ENCODE measurements at regions not wholly inside any gene's neighbourhood (a gene's known extent, or its start where the extent isn't known, plus 50 kb on each side); places are given as distances from the start of the nearest gene placed in this dataset.

DNA sequence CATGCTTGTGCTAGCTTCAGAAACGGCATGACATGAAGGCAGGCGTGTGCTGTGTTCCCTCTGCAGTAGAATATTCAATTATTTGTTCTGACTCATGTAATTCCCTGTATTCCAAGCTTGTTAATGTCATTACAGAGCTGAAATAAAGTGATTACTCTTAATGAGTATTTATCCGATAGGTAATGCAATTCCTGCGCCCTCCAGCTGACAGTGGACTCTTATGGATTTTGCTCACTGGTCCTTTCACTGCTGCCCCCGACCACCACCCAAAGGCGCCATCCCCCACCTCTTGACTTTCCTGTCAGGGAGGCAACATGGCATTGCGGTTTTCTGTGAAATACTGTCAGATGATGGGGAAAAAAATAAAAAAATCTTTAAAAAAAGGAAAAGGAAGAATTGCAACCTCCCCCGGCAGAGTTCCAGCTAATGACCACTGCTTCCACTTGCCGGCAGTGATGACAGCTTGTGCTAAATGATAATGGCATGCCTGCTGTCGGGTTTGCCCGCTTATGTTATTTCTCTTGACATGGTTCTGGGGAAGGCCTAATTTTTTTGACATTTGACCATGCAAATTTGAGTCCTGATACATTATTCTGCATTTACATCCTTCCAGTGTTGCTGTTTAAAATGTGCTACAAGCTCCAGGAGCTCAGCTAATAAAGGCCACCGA lies 335.3 kb upstream of the ADAMTS16 start:
- Mint-ChIP-seq H3K4me3 (no peak overlapping the region), H3K36me3 (ENCODE audit: low read depth) (no peaks in the 10 kb centered on the region), H3K9me3 (peaks cover 17% of the 10 kb centered on the region), H3K4me1 (no peaks in the 10 kb centered on the region), H3K27me3 (peaks cover 2% of the 10 kb centered on the region), H3K27ac (no peak overlapping the region)
- no peak for DNase-seq
- ATAC-seq = no peak

DNA sequence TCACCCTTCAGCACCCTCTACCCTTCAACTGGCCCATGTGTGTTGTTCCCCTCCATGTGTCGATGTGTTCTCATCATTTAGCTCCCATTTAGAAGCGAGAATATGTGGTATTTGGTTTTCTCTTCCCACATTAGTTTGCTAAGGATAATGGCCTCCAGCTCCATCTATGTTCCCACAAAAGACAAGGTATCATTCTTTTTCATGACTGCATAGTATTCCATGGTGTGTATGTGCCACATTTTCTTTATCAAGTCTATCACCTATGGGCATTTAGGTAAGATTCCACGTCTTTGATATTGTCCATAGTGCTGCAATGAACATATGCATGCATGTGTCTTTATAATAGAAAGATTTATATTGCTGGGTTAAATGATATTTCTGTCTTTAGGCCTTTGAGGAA lies 325.1 kb upstream of the ADAMTS16 start:
- H3K27ac Mint-ChIP-seq = no peak overlapping the region
- H3K4me3 Mint-ChIP-seq = no peak overlapping the region
- H3K27me3 Mint-ChIP-seq = no peaks in the 10 kb centered on the region
- no peaks in the 10 kb centered on the region for H3K4me1 Mint-ChIP-seq
- H3K9me3 Mint-ChIP-seq = peaks cover 15% of the 10 kb centered on the region
- H3K36me3 Mint-ChIP-seq (ENCODE audit: low read depth) = no peaks in the 10 kb centered on the region
- no peak for ATAC-seq
- no peak for DNase-seq

DNA sequence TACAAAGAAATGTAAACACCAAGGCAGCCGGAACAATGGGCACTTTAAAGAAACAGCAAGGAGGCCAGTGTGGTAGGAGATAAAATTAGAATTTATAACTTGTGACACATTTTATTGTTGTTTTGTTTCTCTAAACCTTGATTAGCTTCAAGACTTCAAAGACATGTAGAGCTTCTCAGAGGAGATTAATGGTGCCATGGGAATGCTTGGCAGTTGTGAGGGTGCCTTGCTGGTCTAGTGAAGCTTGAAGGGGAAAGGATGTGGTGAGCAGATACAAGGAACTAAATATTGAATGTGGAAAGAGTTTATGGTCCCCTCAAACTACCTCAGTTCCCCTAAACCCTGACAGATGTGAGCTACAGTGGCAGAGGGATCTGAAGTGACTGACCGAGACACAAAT lies 322.4 kb upstream of the ADAMTS16 start:
- Mint-ChIP-seq H3K27ac (no peak overlapping the region), H3K36me3 (ENCODE audit: low read depth) (no peaks in the 10 kb centered on the region), H3K27me3 (no peaks in the 10 kb centered on the region), H3K4me1 (no peaks in the 10 kb centered on the region), H3K9me3 (peaks cover 15% of the 10 kb centered on the region), H3K4me3 (no peak overlapping the region)
- ATAC-seq (no peak), DNase-seq (no peak)

DNA sequence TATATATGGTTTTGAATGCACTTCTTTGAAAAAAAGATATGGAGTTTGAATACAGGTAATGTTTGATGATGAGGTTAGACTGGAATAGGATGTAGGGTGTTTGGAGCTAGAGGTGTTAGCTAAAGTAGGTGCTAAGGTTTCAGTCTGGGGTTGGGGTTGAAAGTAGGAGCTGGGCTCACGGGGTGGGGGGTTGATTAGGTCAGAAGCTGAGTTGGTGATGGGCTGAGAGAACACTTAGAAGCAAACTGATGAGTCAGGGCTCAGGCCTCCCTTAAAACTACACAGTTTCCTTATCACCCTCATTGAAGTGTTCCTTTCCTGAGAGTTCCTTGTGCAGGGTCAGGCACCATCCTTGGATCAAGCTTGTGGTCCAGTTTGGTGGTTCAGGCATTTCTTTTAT lies 308.8 kb upstream of the ADAMTS16 start:
- Mint-ChIP-seq H3K9me3 (peaks cover 6% of the 10 kb centered on the region), H3K4me1 (no peaks in the 10 kb centered on the region), H3K27ac (no peak overlapping the region), H3K36me3 (ENCODE audit: low read depth) (no peaks in the 10 kb centered on the region), H3K27me3 (no peaks in the 10 kb centered on the region), H3K4me3 (no peak overlapping the region)
- DNase-seq = no peak
- ATAC-seq = no peak

DNA sequence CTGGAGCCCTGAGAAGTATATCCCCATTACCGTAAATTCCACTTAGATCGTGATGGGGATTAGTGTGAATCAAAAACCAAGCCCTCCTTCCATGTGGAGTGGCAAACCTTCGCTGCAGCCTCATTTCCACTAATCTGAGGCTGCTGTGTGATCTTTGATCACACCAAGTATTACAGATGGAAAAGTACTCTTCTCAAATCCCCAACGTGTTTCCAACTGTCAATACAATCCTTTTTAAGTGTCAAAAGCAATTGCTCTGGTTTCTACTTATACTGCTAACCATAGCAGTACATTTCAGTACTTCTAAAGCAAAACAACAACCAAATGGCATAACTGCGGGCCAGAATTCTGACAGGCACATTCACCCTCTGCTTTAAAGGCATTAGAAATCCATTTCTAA lies 307.7 kb upstream of the ADAMTS16 start:
- H3K27me3 Mint-ChIP-seq = no peaks in the 10 kb centered on the region
- no peaks in the 10 kb centered on the region for H3K36me3 Mint-ChIP-seq (ENCODE audit: low read depth)
- ATAC-seq = no peak
- H3K4me3 Mint-ChIP-seq = no peak overlapping the region
- H3K9me3 Mint-ChIP-seq = peaks cover 4% of the 10 kb centered on the region
- no peak for DNase-seq
- H3K27ac Mint-ChIP-seq = no peak overlapping the region
- no peaks in the 10 kb centered on the region for H3K4me1 Mint-ChIP-seq

DNA sequence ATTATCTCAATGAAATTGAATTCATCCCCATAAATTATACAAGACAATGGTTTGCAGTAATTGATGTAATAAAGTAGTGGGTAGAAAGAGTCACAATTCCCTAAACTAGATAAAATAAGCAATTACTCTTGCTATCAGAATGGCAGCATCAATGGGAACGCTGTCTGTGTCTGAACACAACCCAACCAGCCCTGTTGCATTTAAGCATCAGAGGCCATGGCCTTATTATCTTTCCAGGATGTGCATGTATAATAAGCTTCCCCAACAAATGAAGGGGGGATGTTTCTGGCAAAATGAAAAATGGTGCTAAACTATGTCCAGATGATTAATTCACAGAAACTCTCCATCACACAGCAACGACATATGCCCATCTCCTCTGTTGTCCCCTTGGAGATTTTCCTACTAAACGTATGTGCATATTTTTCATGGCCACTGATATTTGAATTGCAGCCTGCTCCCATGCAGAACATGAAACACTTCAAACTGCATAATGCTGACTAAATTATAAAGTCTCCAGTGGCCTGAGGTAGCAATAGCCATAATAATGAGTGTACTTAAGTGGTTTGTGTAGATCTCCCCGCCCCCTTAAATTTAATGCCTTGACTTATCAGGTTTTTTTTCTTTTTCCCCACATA lies 306.9 kb upstream of the ADAMTS16 start:
- Mint-ChIP-seq H3K27me3 (no peaks in the 10 kb centered on the region), H3K27ac (no peak overlapping the region), H3K4me3 (no peak overlapping the region), H3K9me3 (peaks cover 4% of the 10 kb centered on the region), H3K4me1 (no peaks in the 10 kb centered on the region), H3K36me3 (ENCODE audit: low read depth) (no peaks in the 10 kb centered on the region)
- no peak for ATAC-seq
- DNase-seq = no peak

DNA sequence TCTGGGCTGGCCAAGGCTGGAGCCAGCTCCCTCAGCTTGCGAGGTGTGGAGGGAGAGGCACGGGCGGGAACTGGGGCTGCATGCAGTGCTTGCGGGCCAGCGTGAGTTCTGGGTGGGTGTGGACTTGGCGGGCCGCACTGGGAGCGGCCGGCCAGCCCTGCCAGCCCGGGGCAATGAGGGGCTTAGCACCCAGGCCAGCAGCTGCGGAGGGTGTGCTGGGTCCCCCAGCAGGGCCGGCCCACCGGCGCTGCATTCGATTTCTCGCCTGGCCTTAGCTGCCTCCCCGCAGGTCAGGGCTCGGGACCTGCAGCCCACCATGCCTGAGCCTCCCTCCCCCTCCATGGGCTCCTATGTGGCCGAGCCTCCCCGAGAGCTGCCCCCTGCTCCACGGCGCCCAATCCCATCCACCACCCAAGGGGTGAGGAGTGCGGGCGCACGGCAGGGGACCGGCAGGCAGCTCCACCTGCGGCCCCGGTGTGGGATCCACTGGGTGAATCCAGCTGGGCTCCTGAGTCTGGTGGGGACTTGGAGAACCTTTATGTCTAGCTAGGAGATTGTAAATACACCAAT lies 302.6 kb upstream of the ADAMTS16 start:
- DNase-seq (no peak), ATAC-seq (no peak)
- Mint-ChIP-seq H3K4me1 (no peaks in the 10 kb centered on the region), H3K4me3 (no peak overlapping the region), H3K27ac (no peak overlapping the region), H3K9me3 (peaks cover 6% of the 10 kb centered on the region), H3K36me3 (ENCODE audit: low read depth) (no peaks in the 10 kb centered on the region), H3K27me3 (no peaks in the 10 kb centered on the region)

DNA sequence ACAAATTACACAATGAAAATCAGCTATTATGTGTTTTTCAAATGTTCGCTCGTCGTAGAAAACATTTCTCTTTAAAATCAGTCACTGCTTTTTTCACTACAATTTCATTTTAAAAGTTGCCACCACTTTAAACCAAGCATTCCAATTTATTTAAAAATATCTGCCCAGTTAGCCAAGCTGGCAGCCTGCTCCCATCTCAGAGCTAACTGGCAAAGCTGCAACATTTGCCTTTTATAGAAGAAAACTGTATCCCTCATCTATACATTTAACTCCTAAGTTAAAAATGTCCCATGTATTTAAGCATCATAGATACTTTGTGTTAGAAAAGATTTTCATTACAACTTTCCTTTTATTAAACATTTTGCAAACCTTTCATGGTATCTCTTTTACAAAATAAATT lies 294.9 kb upstream of the ADAMTS16 start:
- DNase-seq (no peak), ATAC-seq (no peak)
- H3K27ac Mint-ChIP-seq = no peak overlapping the region
- H3K36me3 Mint-ChIP-seq (ENCODE audit: low read depth) = no peaks in the 10 kb centered on the region
- H3K4me3 Mint-ChIP-seq = no peak overlapping the region
- H3K27me3 Mint-ChIP-seq = no peaks in the 10 kb centered on the region
- H3K9me3 Mint-ChIP-seq = peaks cover 17% of the 10 kb centered on the region
- no peaks in the 10 kb centered on the region for H3K4me1 Mint-ChIP-seq

DNA sequence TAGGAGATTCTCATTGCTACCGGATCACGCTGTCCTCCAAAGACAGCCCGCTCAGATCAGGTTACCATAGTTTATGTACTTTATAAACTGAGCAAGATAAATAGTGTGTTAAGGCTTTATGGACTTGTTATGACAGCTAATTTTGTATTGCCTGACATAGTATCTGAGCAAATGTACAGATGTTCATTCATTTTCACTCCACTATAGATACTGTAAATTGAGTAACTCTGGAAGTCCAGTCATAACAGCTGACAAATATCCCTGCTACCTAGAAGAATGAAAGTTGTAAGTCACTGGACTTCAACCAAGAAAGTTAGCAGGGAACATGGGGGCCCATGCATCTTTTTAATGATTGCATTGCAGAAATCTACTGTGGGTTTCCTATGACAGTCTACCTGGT lies 292.4 kb upstream of the ADAMTS16 start:
- Mint-ChIP-seq H3K9me3 (peaks cover 17% of the 10 kb centered on the region), H3K4me1 (no peaks in the 10 kb centered on the region), H3K27ac (no peak overlapping the region), H3K36me3 (ENCODE audit: low read depth) (no peaks in the 10 kb centered on the region), H3K27me3 (no peaks in the 10 kb centered on the region), H3K4me3 (no peak overlapping the region)
- DNase-seq = no peak
- ATAC-seq = no peak

DNA sequence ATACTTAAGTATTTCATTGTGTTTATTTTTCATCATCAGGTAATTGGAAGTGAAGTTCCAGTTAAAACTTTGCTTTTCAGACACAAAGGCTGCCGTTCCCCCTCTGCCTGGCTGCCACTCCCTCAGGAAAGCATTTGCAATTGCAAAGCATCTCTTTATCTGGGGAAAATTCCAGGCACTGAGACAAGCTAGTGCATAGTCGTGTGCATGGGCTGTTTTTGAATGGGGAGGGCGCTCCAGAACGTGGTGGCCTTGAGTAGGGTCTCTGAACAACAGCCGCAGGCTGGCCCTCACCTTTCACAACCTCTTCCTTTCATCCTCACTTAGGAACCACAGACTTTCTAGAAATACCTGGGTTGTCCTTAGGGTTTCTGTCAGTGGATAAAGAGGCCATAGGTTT lies 285.1 kb upstream of the ADAMTS16 start:
- DNase-seq = no peak
- Mint-ChIP-seq H3K27me3 (no peaks in the 10 kb centered on the region), H3K9me3 (peaks cover 6% of the 10 kb centered on the region), H3K4me1 (no peaks in the 10 kb centered on the region), H3K27ac (no peak overlapping the region), H3K4me3 (no peak overlapping the region), H3K36me3 (ENCODE audit: low read depth) (no peaks in the 10 kb centered on the region)
- no peak for ATAC-seq

DNA sequence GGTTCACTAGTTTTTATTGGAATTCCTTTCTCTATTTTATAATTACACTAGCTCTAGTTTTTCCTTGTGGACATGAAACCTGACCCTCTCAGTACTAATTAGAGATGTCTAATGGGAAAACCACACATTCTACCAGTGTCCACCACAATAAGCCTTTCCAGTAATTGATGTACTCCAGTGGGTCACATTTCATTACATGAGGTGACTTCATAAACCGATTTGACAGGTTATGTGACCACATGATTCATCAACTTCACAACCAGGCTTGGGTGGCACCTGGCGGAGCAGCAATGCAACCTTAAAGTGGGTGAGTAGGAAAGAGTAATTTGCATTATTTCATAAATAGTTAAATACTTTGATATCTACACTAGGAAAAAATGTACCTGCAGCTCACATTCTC lies 284.2 kb upstream of the ADAMTS16 start:
- H3K9me3 Mint-ChIP-seq = peaks cover 4% of the 10 kb centered on the region
- no peak overlapping the region for H3K27ac Mint-ChIP-seq
- no peak overlapping the region for H3K4me3 Mint-ChIP-seq
- H3K4me1 Mint-ChIP-seq = no peaks in the 10 kb centered on the region
- DNase-seq = no peak
- no peaks in the 10 kb centered on the region for H3K36me3 Mint-ChIP-seq (ENCODE audit: low read depth)
- H3K27me3 Mint-ChIP-seq = no peaks in the 10 kb centered on the region
- no peak for ATAC-seq

DNA sequence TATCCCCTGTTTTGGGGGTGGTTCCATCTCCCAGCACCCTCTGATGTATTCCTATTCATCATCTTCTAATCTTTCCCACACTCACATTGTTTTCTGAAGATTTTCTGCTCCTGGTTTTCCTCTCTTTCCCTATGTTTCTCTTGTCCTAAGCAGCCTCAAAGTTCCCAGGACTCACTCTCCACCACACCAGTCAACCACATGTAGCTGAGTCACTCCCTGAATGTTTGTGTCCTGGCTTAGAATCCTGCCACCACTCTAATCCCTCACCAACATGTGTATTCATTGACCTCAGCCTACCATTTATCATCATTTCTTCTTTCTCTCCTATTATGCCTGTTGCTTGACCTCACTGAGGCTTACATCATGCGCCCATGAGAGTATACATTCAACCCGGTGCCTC lies 282.4 kb upstream of the ADAMTS16 start:
- no peaks in the 10 kb centered on the region for H3K36me3 Mint-ChIP-seq (ENCODE audit: low read depth)
- no peak overlapping the region for H3K27ac Mint-ChIP-seq
- DNase-seq = no peak
- no peaks in the 10 kb centered on the region for H3K27me3 Mint-ChIP-seq
- no peaks in the 10 kb centered on the region for H3K4me1 Mint-ChIP-seq
- H3K4me3 Mint-ChIP-seq = no peak overlapping the region
- no peaks in the 10 kb centered on the region for H3K9me3 Mint-ChIP-seq
- ATAC-seq = no peak

DNA sequence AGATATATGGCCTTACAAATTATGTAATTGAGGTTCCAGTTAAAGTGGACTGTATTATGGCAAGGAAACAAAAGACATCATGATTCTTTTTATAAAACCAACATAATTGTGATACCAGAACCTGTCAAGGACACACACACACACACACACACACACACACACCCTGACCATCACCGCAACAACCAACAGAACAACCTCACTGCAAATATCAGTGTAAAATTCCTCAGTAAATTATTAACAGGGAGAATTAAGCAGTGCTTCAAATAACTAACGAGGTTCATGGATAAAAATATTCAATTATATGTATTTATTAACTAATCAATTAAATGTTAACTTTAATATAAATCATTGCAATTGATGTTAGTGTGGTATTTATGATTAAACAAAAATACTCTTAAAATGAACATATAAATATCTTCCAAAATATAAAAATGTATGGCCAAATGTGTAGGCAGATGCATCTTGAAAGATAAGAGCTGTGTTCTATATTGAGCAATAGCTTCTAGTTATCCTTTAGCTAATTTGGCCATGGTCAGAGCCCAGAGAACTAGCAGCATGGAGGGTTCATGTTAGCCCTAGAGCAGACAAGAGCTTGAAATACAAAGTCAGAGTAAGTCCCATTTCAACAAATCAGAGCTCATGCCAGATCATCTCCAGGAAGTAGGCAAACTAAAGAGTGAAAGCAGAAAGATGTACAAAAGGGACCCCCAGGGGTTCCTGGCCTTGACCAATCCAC lies 280.5 kb upstream of the ADAMTS16 start:
- ATAC-seq = no peak
- H3K27ac Mint-ChIP-seq = no peak overlapping the region
- H3K36me3 Mint-ChIP-seq (ENCODE audit: low read depth) = no peaks in the 10 kb centered on the region
- H3K4me1 Mint-ChIP-seq = no peaks in the 10 kb centered on the region
- H3K27me3 Mint-ChIP-seq = no peaks in the 10 kb centered on the region
- H3K9me3 Mint-ChIP-seq = no peaks in the 10 kb centered on the region
- H3K4me3 Mint-ChIP-seq = no peak overlapping the region
- no peak for DNase-seq

DNA sequence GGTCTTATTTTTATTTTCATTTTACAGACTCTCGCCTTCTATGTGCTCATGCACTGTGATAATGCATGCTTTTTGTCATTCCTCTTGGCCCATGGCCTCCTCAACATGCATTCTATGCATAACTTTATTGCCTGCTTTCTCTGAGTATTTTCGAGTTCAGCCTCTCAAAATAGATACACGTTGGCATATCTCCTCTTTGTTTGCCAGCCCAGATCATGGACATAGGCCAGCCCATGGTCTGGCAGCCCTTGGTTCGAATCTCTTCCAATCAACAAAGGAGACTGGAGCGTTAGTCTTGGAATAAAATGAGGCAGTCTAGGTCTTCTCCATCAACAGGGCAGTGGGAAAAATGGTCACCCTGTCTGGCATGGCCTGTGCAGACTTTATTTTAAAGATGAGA lies 279.5 kb upstream of the ADAMTS16 start:
- H3K4me3 Mint-ChIP-seq = no peak overlapping the region
- no peak overlapping the region for H3K27ac Mint-ChIP-seq
- H3K9me3 Mint-ChIP-seq = no peaks in the 10 kb centered on the region
- ATAC-seq (no peak), DNase-seq (no peak)
- H3K36me3 Mint-ChIP-seq (ENCODE audit: low read depth) = no peaks in the 10 kb centered on the region
- H3K27me3 Mint-ChIP-seq = no peaks in the 10 kb centered on the region
- no peaks in the 10 kb centered on the region for H3K4me1 Mint-ChIP-seq

DNA sequence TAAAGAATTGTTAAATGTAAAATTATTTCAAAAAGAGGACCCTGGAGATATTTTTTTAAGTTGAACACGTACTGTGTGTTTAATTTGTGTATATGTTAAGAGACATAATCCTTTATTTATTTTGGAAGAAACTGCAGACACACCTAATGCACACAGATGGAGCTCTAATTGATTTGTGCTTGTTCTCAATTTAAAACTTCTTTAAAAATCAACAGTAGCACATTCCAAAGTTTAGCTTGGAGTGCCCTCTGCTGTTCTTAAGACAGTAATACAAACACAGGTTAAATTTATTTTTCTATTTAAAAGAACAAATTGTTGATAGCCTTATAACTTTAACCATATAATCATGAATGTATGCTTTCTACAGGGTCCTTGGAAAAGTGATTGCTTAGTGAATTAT lies 277.6 kb upstream of the ADAMTS16 start:
- no peak for DNase-seq
- H3K36me3 Mint-ChIP-seq (ENCODE audit: low read depth) = no peaks in the 10 kb centered on the region
- H3K9me3 Mint-ChIP-seq = no peaks in the 10 kb centered on the region
- H3K27me3 Mint-ChIP-seq = no peaks in the 10 kb centered on the region
- H3K4me3 Mint-ChIP-seq = no peak overlapping the region
- no peak overlapping the region for H3K27ac Mint-ChIP-seq
- ATAC-seq = no peak
- H3K4me1 Mint-ChIP-seq = no peaks in the 10 kb centered on the region

Measured in activated naive CD8-positive, alpha-beta T cell treated with anti-CD3 and anti-CD28 coated beads, Interleukin-2, amount 50 U/mL, for 24 hours (primary cell).